T-helper 1 cell treated with Interleukin-12 subunit alpha and Interleukin-12 subunit beta and Interleukin-4 antibody, amounts not matched to agents 30 ng/mL and 1 ng/mL, for 36 hours (primary cell): ENCODE measurements at regions not wholly inside any gene's neighbourhood (a gene's known extent, or its start where the extent isn't known, plus 50 kb on each side); places are given as distances from the start of the nearest gene placed in this dataset.
"Not testable (repeated sequence)": the region's sequence is repeated elsewhere in the genome, so short reads cannot be mapped to it uniquely, and the experiment has no call there.

Experiments
- intact Hi-C: fragments of 100-400 bp; cut with micrococcal nuclease; formaldehyde crosslinking; loops from one replicate; pipeline ENCODE4 v1.15.1; 2024

DNA sequence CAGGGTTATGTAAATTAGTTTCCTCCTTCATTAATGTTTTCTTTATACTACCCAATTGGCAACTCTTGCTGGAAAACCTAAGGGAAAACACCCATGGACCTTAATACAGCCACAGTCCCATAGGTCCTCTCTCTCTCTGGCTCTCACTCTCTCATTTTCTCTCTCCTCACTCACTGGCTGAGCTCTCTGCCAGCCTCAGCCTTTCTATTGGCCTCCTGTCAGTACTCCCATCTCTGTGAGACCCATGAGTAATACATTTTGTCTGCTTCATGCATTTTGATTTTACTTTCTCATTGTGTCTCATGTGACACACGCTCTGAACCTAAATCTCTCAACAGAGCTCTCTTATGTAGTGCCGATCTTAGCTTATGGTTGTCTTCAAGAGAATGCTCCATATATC is 907.5 kb downstream of the C6orf118 start:
- intact Hi-C loops = no loop called here

- intact Hi-C loops = no loop called here
Observed at GRCh38 chr6:164398647-164399046, 910.8 kb downstream of the C6orf118 start.

- intact Hi-C loops = no loop called here
Observed at GRCh38 chr6:164396071-164397047, 913.0 kb downstream of the C6orf118 start.

GRCh38 chr6:164379795-164380194 is 929.6 kb downstream of the C6orf118 start:
- intact Hi-C loops = no loop called here

- intact Hi-C loops = no loop called here
Observed at GRCh38 chr6:164378330-164378729, 931.1 kb downstream of the C6orf118 start.

GRCh38 chr6:164377348-164377918 is 932.0 kb downstream of the C6orf118 start:
- intact Hi-C loops = no loop called here

- intact Hi-C loops = no loop called here
Observed at GRCh38 chr6:164370773-164371172, 938.6 kb downstream of the C6orf118 start.

DNA sequence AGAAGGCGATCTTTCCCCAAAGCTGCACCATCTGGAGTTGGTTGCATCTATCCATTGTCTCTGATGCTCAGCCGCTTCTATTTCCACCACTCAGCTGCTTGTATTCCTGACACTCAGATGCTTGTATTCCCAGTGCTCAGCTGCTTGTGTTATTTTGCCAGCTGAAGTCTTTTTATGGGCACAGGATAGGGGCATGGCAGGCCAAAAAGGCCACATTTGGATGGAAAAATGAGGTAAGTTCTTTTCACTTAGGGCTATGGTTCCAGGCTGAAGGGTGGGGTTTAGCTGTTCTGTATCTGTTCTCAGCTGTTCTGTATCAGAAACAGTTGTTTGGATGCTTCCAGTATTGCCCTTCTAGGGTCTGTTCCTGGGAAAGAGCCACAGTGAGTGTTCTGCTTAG is 944.9 kb downstream of the QKI start:
- intact Hi-C loops = no loop called here

- intact Hi-C loops = no loop called here
Observed at GRCh38 chr6:164359036-164359435, 944.5 kb downstream of the QKI start.

- intact Hi-C loops = no loop called here
Observed at GRCh38 chr6:164356814-164357213, 942.3 kb downstream of the QKI start.

DNA sequence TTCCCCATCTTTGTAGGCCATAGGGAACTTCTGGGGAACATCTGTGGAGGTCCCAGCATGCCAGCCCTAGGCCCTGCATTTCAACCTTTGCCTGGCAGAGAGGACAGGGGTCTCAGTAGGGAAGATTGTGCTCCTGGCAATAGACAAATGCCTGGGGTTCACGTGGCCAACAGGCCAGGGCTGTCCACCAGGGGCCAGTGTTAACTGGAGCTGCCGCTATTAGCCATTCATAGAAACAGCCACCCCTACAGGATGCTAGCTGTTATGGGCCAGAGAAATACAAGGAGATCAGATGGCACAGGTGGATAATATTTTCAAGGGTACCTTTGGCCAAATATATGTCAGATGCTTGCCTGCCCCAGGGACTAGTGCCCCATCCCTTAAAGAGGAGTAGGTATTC is 932.9 kb downstream of the QKI start:
- intact Hi-C loops = no loop called here

- intact Hi-C loops = no loop called here
Observed at GRCh38 chr6:164346631-164347030, 932.1 kb downstream of the QKI start.

GRCh38 chr6:164345806-164346496 is 931.4 kb downstream of the QKI start:
- intact Hi-C loops = no loop called here

GRCh38 chr6:164345327-164345726 is 930.8 kb downstream of the QKI start:
- intact Hi-C loops = no loop called here

- intact Hi-C loops = no loop called here
Observed at GRCh38 chr6:164344801-164345291, 930.3 kb downstream of the QKI start.

- intact Hi-C loops = not testable (repeated sequence)
Observed at GRCh38 chr6:164339442-164339841, 924.9 kb downstream of the QKI start.

DNA sequence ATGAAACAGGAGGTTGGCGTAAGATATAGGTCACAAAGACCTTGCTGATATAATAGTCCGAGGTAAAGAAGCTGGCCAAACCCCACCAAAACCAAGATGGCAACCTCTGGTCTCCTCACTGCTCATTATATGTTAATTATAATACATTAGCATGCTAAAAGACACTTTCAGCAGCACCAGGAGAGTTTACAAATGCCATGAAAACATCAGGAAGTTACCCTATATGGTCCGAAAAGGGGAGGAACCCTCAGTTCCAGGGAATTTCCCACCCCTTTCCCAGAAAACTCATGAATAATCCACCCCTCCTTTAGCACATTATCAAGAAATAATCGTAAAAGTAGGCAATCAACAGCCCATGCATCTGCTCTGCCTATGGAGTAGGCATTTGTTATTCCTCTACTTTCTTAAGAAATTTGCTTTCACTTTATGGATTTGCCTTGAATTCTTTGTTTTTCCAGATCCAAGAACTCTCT is 923.4 kb downstream of the QKI start:
- intact Hi-C loops = no loop called here

DNA sequence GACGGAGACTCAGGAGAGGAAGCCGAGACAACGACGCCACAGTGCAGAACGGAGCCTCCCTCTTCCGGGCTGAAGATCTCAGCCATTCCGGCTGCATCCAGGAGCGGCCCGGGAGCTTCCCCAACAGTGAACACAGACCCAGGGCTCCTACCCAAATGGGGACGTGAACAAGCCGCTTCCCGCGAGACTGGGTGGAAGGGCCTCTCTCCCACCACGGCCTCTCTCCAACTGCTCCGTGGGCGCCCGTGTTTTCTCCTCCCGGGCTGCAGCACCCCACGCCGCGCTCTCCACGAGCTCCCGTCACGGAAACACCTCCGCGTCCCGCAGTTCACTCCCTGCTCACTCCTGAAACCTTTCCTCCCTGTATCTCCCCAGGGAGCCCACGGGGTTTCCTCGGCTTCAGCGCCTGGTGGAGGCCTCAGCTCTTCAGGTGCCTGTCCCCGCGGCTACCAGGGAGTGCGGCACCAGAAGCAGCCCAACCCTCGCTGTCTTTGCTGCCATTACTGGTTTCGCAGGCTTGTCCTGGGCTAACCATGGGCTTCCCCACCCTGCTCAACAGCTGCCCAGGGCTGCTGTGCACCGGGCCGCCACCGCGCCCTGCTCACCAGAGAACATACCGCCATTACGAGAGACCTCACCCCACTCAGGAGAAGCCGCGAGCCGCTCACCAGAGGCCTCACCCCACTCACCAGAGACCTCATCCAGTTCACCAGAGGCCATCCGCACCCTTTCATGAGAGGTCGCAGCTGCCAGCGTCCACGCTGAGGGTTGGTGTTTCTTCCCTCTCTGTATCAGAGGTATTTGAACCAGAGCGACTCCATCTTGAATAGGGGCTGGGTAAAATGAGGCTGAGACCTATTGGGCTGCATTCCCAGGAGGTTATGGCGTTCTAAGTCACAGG is 922.8 kb downstream of the QKI start:
- intact Hi-C loops = no loop called here

GRCh38 chr6:164336455-164336854 is 921.9 kb downstream of the QKI start:
- intact Hi-C loops = no loop called here

- intact Hi-C loops = no loop called here
Observed at GRCh38 chr6:164331026-164331425, 916.5 kb downstream of the QKI start.

- intact Hi-C loops = no loop called here
Observed at GRCh38 chr6:164325168-164325567, 910.6 kb downstream of the QKI start.
